Hepatocyte (in vitro differentiated cells): ENCODE measurements at regions not wholly inside any gene's neighbourhood (a gene's known extent, or its start where the extent isn't known, plus 50 kb on each side); places are given as distances from the start of the nearest gene placed in this dataset.

Experiments
- DNase-seq: peaks from one replicate; pipeline ENCODE4 v3.0.0-alpha.2; 2016; ENCODE audit warnings: low spot score
- H2AFZ ChIP-seq: fragments of 200-600 bp; sonication (generic); 2 replicates; pipeline ENCODE4 v1.6.0; 2016; ENCODE audit warnings: antibody characterized with exemption, mild to moderate bottlenecking
- H3K27ac ChIP-seq: fragments of 200-600 bp; sonication (generic); 2 replicates; pipeline ENCODE4 v1.5.1; 2016; ENCODE audit warnings: mild to moderate bottlenecking
- H3K27me3 ChIP-seq: fragments of 200-600 bp; sonication (generic); 2 replicates; pipeline ENCODE4 v1.6.1; 2016
- H3K36me3 ChIP-seq: fragments of 200-600 bp; sonication (generic); replicated peaks from 2 replicates; pipeline ENCODE4 v1.5.1; 2016; ENCODE audit warnings: low read depth; ENCODE audit not compliant: insufficient read depth
- H3K4me1 ChIP-seq: fragments of 200-600 bp; sonication (generic); 2 replicates; pipeline ENCODE4 v1.5.1; 2016; ENCODE audit warnings: mild to moderate bottlenecking, moderate library complexity; ENCODE audit not compliant: insufficient read depth
- H3K4me2 ChIP-seq: fragments of 200-600 bp; sonication (generic); 2 replicates; pipeline ENCODE4 v1.6.0; 2016
- H3K4me3 ChIP-seq: fragments of 200-600 bp; sonication (generic); 2 replicates; pipeline ENCODE4 v1.5.1; 2016; ENCODE audit warnings: mild to moderate bottlenecking
- H3K79me2 ChIP-seq: fragments of 200-600 bp; sonication (generic); 2 replicates; pipeline ENCODE4 v1.6.0; 2017; ENCODE audit warnings: mild to moderate bottlenecking
- H3K9me2 ChIP-seq: fragments of 200-600 bp; sonication (generic); replicated peaks from 2 replicates; pipeline ENCODE4 v1.6.0; 2017; ENCODE audit warnings: mild to moderate bottlenecking; ENCODE audit not compliant: insufficient read depth
- H3K9me3 ChIP-seq: fragments of 200-600 bp; sonication (generic); 2 replicates; pipeline ENCODE4 v1.5.1; 2016; ENCODE audit warnings: low read depth, mild to moderate bottlenecking
- H4K20me1 ChIP-seq: fragments of 200-600 bp; sonication (generic); 2 replicates; pipeline ENCODE4 v1.6.0; 2016; ENCODE audit warnings: mild to moderate bottlenecking; ENCODE audit not compliant: insufficient read depth, poor library complexity, severe bottlenecking
- CTCF ChIP-seq: fragments of 200-600 bp; sonication (generic); IDR thresholded peaks from 2 replicates; pipeline ENCODE4 v1.5.1; 2016; ENCODE audit warnings: antibody characterized with exemption, mild to moderate bottlenecking; ENCODE audit not compliant: poor library complexity
- EZH2 ChIP-seq: fragments of 200-600 bp; sonication (generic); IDR thresholded peaks from 2 replicates; pipeline ENCODE4 v1.6.1; 2016; ENCODE audit warnings: antibody characterized with exemption, mild to moderate bottlenecking, borderline replicate concordance
- EZH2phosphoT487 ChIP-seq: fragments of 200-600 bp; sonication (generic); IDR thresholded peaks from one replicate; pipeline ENCODE4 v1.6.1; 2018; ENCODE audit warnings: antibody characterized with exemption, mild to moderate bottlenecking, low read depth, moderate library complexity; ENCODE audit not compliant: unreplicated experiment, severe bottlenecking
- WGBS: methylation state at CpG from one replicate; pipeline ENCODE4 v1.1.6; 2016; ENCODE audit warnings: low lambda C conversion rate; ENCODE audit errors: missing lambda C conversion rate; 5-methylcytosine and 5-hydroxymethylcytosine counted together

DNA sequence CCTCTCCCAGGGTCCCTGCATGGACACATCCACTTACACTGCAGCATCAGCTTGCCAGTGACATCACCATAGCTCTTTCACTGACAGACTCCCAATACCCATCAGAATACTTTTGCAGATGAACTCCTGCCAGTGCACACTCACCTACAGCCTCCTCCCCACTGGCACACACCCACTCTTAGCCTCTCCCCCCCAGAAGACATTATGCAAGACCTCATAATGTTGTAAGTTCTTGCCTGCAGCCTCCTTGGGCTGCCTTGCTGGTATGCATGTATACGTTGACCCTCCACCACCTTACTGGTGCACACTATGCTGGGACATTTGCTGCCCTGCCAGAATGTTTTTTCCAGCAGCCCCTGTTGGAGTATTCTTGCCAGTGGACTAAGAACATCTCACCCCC lies 324.2 kb downstream of the AEBP2 start:
- no peaks in the 10 kb centered on the region for H3K9me3 ChIP-seq
- no peaks in the 10 kb centered on the region for H3K36me3 ChIP-seq
- no peaks in the 10 kb centered on the region for H3K79me2 ChIP-seq
- H4K20me1 ChIP-seq: no peaks in the 10 kb centered on the region
- H3K4me2 ChIP-seq: no peak overlapping the region
- 100% methylated on average over 1 of the region's 1 CpG for WGBS
- H3K4me3 ChIP-seq: no peak overlapping the region
- no peaks in the 10 kb centered on the region for H3K4me1 ChIP-seq
- TF ChIP-seq EZH2phosphoT487 (no peak), EZH2 (no peak), CTCF (no peak)
- no peak for DNase-seq
- no peaks in the 10 kb centered on the region for H3K27me3 ChIP-seq
- no peak overlapping the region for H2AFZ ChIP-seq
- no peak overlapping the region for H3K27ac ChIP-seq
- H3K9me2 ChIP-seq: no peaks in the 10 kb centered on the region

DNA sequence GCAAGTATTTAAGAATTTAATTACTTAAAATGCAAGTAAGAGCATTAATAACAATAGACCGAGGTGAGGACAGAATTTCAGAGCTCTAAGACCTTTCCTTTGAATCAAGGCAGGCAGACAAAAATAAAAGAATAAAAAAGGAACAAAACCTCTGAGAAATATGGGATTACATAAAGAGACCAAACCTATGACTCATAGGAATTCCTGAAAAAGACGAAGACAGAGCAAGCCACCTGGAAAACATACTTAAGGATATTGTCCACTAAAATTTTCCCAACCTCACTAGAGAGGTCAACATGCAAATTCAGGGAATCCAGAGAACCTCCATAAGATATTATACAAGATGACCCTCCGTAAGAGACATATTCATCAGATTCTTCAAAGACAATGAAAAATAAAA lies 325.1 kb downstream of the AEBP2 start:
- Histone ChIP-seq H3K4me1 (no peaks in the 10 kb centered on the region), H3K27ac (no peak overlapping the region), H3K27me3 (no peaks in the 10 kb centered on the region), H3K9me2 (no peaks in the 10 kb centered on the region), H2AFZ (no peak overlapping the region), H3K36me3 (no peaks in the 10 kb centered on the region), H3K9me3 (no peaks in the 10 kb centered on the region), H3K79me2 (no peaks in the 10 kb centered on the region), H3K4me3 (no peak overlapping the region), H4K20me1 (no peaks in the 10 kb centered on the region), H3K4me2 (no peak overlapping the region)
- no peak for TF ChIP-seq EZH2phosphoT487
- no peak for TF ChIP-seq CTCF
- no peak for TF ChIP-seq EZH2
- no peak for DNase-seq
- 81% methylated on average over 3 of the region's 3 CpGs for WGBS

DNA sequence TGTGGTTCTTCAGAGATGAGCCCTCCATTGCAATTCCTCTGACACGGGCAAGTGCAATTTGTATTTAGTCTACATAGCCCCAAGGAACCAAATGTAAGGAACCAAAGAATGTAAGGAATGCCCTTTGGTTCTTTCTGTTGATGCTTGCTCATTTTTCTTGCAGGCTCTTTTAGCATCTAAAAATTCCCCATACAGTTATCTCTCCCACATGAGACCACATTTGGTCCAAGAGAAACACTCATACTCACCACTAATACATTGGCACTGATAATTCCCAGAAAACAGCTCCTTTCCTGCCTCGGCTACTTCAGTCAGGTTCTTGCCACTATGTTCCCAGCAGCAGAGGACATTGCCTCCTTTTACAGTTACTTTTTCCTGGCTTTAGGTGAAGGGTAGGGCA lies 332.6 kb downstream of the AEBP2 start:
- no peak for DNase-seq
- no peaks in the 10 kb centered on the region for H3K27me3 ChIP-seq
- H3K4me2 ChIP-seq: no peak overlapping the region
- H4K20me1 ChIP-seq: no peaks in the 10 kb centered on the region
- no peaks in the 10 kb centered on the region for H3K4me1 ChIP-seq
- no peak overlapping the region for H3K27ac ChIP-seq
- H3K79me2 ChIP-seq: no peaks in the 10 kb centered on the region
- TF ChIP-seq EZH2phosphoT487: no peak
- no peak for TF ChIP-seq EZH2
- TF ChIP-seq CTCF: no peak
- no peaks in the 10 kb centered on the region for H3K9me2 ChIP-seq
- no peaks in the 10 kb centered on the region for H3K9me3 ChIP-seq
- no peak overlapping the region for H2AFZ ChIP-seq
- no peaks in the 10 kb centered on the region for H3K36me3 ChIP-seq
- 59% methylated on average over 2 of the region's 2 CpGs for WGBS
- no peak overlapping the region for H3K4me3 ChIP-seq

GRCh38 chr12:19772776-19773175 lies 333.5 kb downstream of the AEBP2 start:
- Histone ChIP-seq H3K27me3 (no peaks in the 10 kb centered on the region), H2AFZ (no peak overlapping the region), H4K20me1 (no peaks in the 10 kb centered on the region), H3K4me1 (no peaks in the 10 kb centered on the region), H3K9me2 (no peaks in the 10 kb centered on the region), H3K79me2 (no peaks in the 10 kb centered on the region), H3K4me3 (no peak overlapping the region), H3K9me3 (no peaks in the 10 kb centered on the region), H3K27ac (no peak overlapping the region), H3K4me2 (no peak overlapping the region), H3K36me3 (no peaks in the 10 kb centered on the region)
- 95% methylated on average over 3 of the region's 3 CpGs for WGBS
- TF ChIP-seq EZH2phosphoT487 (no peak), CTCF (no peak), EZH2 (no peak)
- DNase-seq: no peak
